ENCODE measurements at regions not wholly inside any gene's neighbourhood (a gene's known extent, or its start where the extent isn't known, plus 50 kb on each side); places are given as distances from the start of the nearest gene placed in this dataset.

- no TSS peak for BruUV-seq (replicated peaks)
- ChIA-PET POLR2A (ENCODE audit: low non-redundant PET) (no interaction called here), CTCF (no interaction called here)
Measured at GRCh38 chr6:167226791-167227190, 64.3 kb upstream of the UNC93A start.

GRCh38 chr6:167227984-167228383 is 63.1 kb upstream of the UNC93A start:
- H3K4me1 ChIP-seq (ENCODE audit: insufficient read depth, low read length, poor library complexity, severe bottlenecking): no peaks in the 10 kb centered on the region
- BruUV-seq (replicated peaks): no TSS peak
- no peak for TF ChIP-seq EZH2 (IDR thresholded peaks at IDR 0.05; ENCODE audit: borderline replicate concordance, low read depth, low read length, poor library complexity, severe bottlenecking)
- TF ChIP-seq CTCF (conservative IDR thresholded peaks at IDR 0.05; ENCODE audit: low read depth, low read length): no peak
- no peak for DNase-seq (ENCODE audit: low spot score)
- ChIA-PET POLR2A (ENCODE audit: low non-redundant PET) (no interaction called here), CTCF (no interaction called here)
- peaks cover 3% of the 10 kb centered on the region for H3K27me3 ChIP-seq (replicated peaks; ENCODE audit: insufficient read depth, low read depth, low read length, poor library complexity)
- no peak overlapping the region for H3K4me3 ChIP-seq (ENCODE audit: low read depth, low read length, poor library complexity, severe bottlenecking)
- no peak overlapping the region for H3K27ac ChIP-seq (ENCODE audit: low read depth, low read length, poor library complexity, severe bottlenecking)
- H3K36me3 ChIP-seq (ENCODE audit: insufficient read depth, low read length, poor library complexity, severe bottlenecking): no peaks in the 10 kb centered on the region
- intact Hi-C loops (cut with micrococcal nuclease; ENCODE audit: unreplicated experiment): loop anchor here (10.0 kb wide), 1 partner anchor 667 kb away; no protein-coding TSS in a partner anchor
- no peaks in the 10 kb centered on the region for H3K9me3 ChIP-seq (ENCODE audit: low read depth, low read length, poor library complexity, severe bottlenecking)

More at GRCh38 chr6:167226791-167227190, 64.3 kb upstream of the UNC93A start:
- H3K27ac ChIP-seq (ENCODE audit: low read depth, low read length, poor library complexity, severe bottlenecking): no peak overlapping the region
- intact Hi-C loops (cut with micrococcal nuclease; ENCODE audit: unreplicated experiment): loop anchor here (10.0 kb wide), 1 partner anchor 668 kb away; no protein-coding TSS in a partner anchor
- no peaks in the 10 kb centered on the region for H3K27me3 ChIP-seq (replicated peaks; ENCODE audit: insufficient read depth, low read depth, low read length, poor library complexity)
- no peak for DNase-seq (ENCODE audit: low spot score)
- no peaks in the 10 kb centered on the region for H3K9me3 ChIP-seq (ENCODE audit: low read depth, low read length, poor library complexity, severe bottlenecking)
- no peaks in the 10 kb centered on the region for H3K36me3 ChIP-seq (ENCODE audit: insufficient read depth, low read length, poor library complexity, severe bottlenecking)
- no peak for TF ChIP-seq CTCF (conservative IDR thresholded peaks at IDR 0.05; ENCODE audit: low read depth, low read length)
- TF ChIP-seq EZH2 (IDR thresholded peaks at IDR 0.05; ENCODE audit: borderline replicate concordance, low read depth, low read length, poor library complexity, severe bottlenecking): no peak
- H3K4me1 ChIP-seq (ENCODE audit: insufficient read depth, low read length, poor library complexity, severe bottlenecking): no peaks in the 10 kb centered on the region
- no peak overlapping the region for H3K4me3 ChIP-seq (ENCODE audit: low read depth, low read length, poor library complexity, severe bottlenecking)

- Histone ChIP-seq H3K9me3 (ENCODE audit: low read depth, low read length, poor library complexity, severe bottlenecking) (no peaks in the 10 kb centered on the region), H3K4me3 (ENCODE audit: low read depth, low read length, poor library complexity, severe bottlenecking) (no peak overlapping the region), H3K36me3 (ENCODE audit: insufficient read depth, low read length, poor library complexity, severe bottlenecking) (no peaks in the 10 kb centered on the region), H3K27ac (ENCODE audit: low read depth, low read length, poor library complexity, severe bottlenecking) (no peak overlapping the region), H3K4me1 (ENCODE audit: insufficient read depth, low read length, poor library complexity, severe bottlenecking) (no peaks in the 10 kb centered on the region), H3K27me3 (replicated peaks; ENCODE audit: insufficient read depth, low read depth, low read length, poor library complexity) (peaks cover 14% of the 10 kb centered on the region)
- ChIA-PET CTCF (no interaction called here), POLR2A (ENCODE audit: low non-redundant PET) (no interaction called here)
- DNase-seq (ENCODE audit: low spot score): no peak
- no TSS peak for BruUV-seq (replicated peaks)
- intact Hi-C loops (cut with micrococcal nuclease; ENCODE audit: unreplicated experiment): loop anchor here (10.0 kb wide), 1 partner anchor 665 kb away; no protein-coding TSS in a partner anchor
- TF ChIP-seq EZH2 (IDR thresholded peaks at IDR 0.05; ENCODE audit: borderline replicate concordance, low read depth, low read length, poor library complexity, severe bottlenecking): no peak
Measured at GRCh38 chr6:167229586-167229985, 61.5 kb upstream of the UNC93A start.

- H3K4me3 ChIP-seq (ENCODE audit: low read depth, low read length, poor library complexity, severe bottlenecking): no peak overlapping the region
Measured at GRCh38 chr6:167230288-167230687, 60.8 kb upstream of the UNC93A start.

More at GRCh38 chr6:167230288-167230687, 60.8 kb upstream of the UNC93A start:
- intact Hi-C loops (cut with micrococcal nuclease; ENCODE audit: unreplicated experiment): no loop called here
- no TSS peak for BruUV-seq (replicated peaks)
- CTCF ChIA-PET: no interaction called here
- DNase-seq (ENCODE audit: low spot score): no peak
- H3K4me1 ChIP-seq (ENCODE audit: insufficient read depth, low read length, poor library complexity, severe bottlenecking): no peaks in the 10 kb centered on the region
- H3K27me3 ChIP-seq (replicated peaks; ENCODE audit: insufficient read depth, low read depth, low read length, poor library complexity): peaks cover 14% of the 10 kb centered on the region
- H3K9me3 ChIP-seq (ENCODE audit: low read depth, low read length, poor library complexity, severe bottlenecking): no peaks in the 10 kb centered on the region
- H3K36me3 ChIP-seq (ENCODE audit: insufficient read depth, low read length, poor library complexity, severe bottlenecking): no peaks in the 10 kb centered on the region
- TF ChIP-seq EZH2 (IDR thresholded peaks at IDR 0.05; ENCODE audit: borderline replicate concordance, low read depth, low read length, poor library complexity, severe bottlenecking) (no peak), CTCF (conservative IDR thresholded peaks at IDR 0.05; ENCODE audit: low read depth, low read length) (no peak)
- H3K27ac ChIP-seq (ENCODE audit: low read depth, low read length, poor library complexity, severe bottlenecking): no peak overlapping the region
- POLR2A ChIA-PET (ENCODE audit: low non-redundant PET): no interaction called here
